H9 (cell line): ENCODE measurements at regions not wholly inside any gene's neighbourhood (a gene's known extent, or its start where the extent isn't known, plus 50 kb on each side); places are given as distances from the start of the nearest gene placed in this dataset.

Experiments used
- DNase-seq: peaks from one replicate; pipeline ENCODE4 v3.0.0-alpha.2; 2017
- H2AFZ ChIP-seq: one replicate; pipeline ENCODE4 v1.6.1; 2013; ENCODE audit warnings: mild to moderate bottlenecking, low read length, control low read depth, moderate library complexity
- H2AK5ac ChIP-seq: 2 replicates; pipeline ENCODE4 v1.6.1; 2013; ENCODE audit warnings: low read length, control low read depth, mixed read lengths; ENCODE audit not compliant: insufficient read length
- H2BK120ac ChIP-seq: one replicate; pipeline ENCODE4 v1.6.1; 2013; ENCODE audit warnings: low read depth, mild to moderate bottlenecking, low read length, control low read depth, inconsistent platforms; ENCODE audit not compliant: poor library complexity, severe bottlenecking
- H2BK12ac ChIP-seq: 2 replicates; pipeline ENCODE4 v1.6.1; 2013; ENCODE audit warnings: low read length, control low read depth, mixed read lengths, low read depth; ENCODE audit not compliant: insufficient read length
- H2BK15ac ChIP-seq: 2 replicates; pipeline ENCODE4 v1.6.1; 2013; ENCODE audit warnings: low read depth, low read length, control low read depth
- H2BK20ac ChIP-seq: one replicate; pipeline ENCODE4 v1.6.1; 2013; ENCODE audit warnings: low read depth, mild to moderate bottlenecking, low read length, control low read depth, inconsistent platforms; ENCODE audit not compliant: poor library complexity, severe bottlenecking
- H2BK5ac ChIP-seq: 2 replicates; pipeline ENCODE4 v1.6.1; 2013; ENCODE audit warnings: low read length, control low read depth, mixed read lengths; ENCODE audit not compliant: insufficient read length
- H3K14ac ChIP-seq: 2 replicates; pipeline ENCODE4 v1.6.1; 2013; ENCODE audit warnings: low read length, control low read depth; ENCODE audit not compliant: insufficient read depth
- H3K18ac ChIP-seq: 2 replicates; pipeline ENCODE4 v1.6.1; 2013; ENCODE audit warnings: low read depth, mild to moderate bottlenecking, mixed read lengths, low read length, control low read depth; ENCODE audit not compliant: insufficient read length
- H3K23ac ChIP-seq: 2 replicates; pipeline ENCODE4 v1.6.1; 2013; ENCODE audit warnings: low read length, control low read depth, mixed read lengths, low read depth; ENCODE audit not compliant: insufficient read length
- H3K23me2 ChIP-seq: 2 replicates; pipeline ENCODE4 v1.6.1; 2013; ENCODE audit warnings: low read depth, mild to moderate bottlenecking, mixed read lengths, low read length, control low read depth; ENCODE audit not compliant: insufficient read length, poor library complexity, severe bottlenecking
- H3K27ac ChIP-seq: 2 replicates; pipeline ENCODE4 v1.5.1; 2013; ENCODE audit warnings: low read length, control low read depth, mixed read lengths, low read depth; ENCODE audit not compliant: insufficient read length
- H3K27me3 ChIP-seq: 2 replicates; pipeline ENCODE4 v1.6.1; 2013; ENCODE audit warnings: low read length, control low read depth, inconsistent platforms; ENCODE audit not compliant: insufficient read depth
- H3K4ac ChIP-seq: 2 replicates; pipeline ENCODE4 v1.6.1; 2013; ENCODE audit warnings: low read depth, mild to moderate bottlenecking, control low read depth, inconsistent platforms, low read length, moderate library complexity
- H3K4me1 ChIP-seq: 2 replicates; pipeline ENCODE4 v1.6.1; 2013; ENCODE audit warnings: low read length, control low read depth, inconsistent platforms; ENCODE audit not compliant: insufficient read depth
- H3K4me2 ChIP-seq: 2 replicates; pipeline ENCODE4 v1.6.1; 2013; ENCODE audit warnings: low read length, control low read depth, mixed read lengths; ENCODE audit not compliant: insufficient read length, insufficient read depth
- H3K56ac ChIP-seq: 2 replicates; pipeline ENCODE4 v1.6.1; 2013; ENCODE audit warnings: low read depth, mild to moderate bottlenecking, mixed read lengths, low read length, control low read depth; ENCODE audit not compliant: insufficient read length
- H3K79me1 ChIP-seq: 2 replicates; pipeline ENCODE4 v1.6.1; 2013; ENCODE audit warnings: low read depth, mild to moderate bottlenecking, moderate library complexity, low read length, control low read depth, inconsistent platforms; ENCODE audit not compliant: insufficient read depth, poor library complexity, severe bottlenecking
- H3K79me2 ChIP-seq: 2 replicates; pipeline ENCODE4 v1.6.1; 2013; ENCODE audit warnings: low read length, control low read depth, inconsistent platforms; ENCODE audit not compliant: insufficient read depth
- H3K9ac ChIP-seq: 2 replicates; pipeline ENCODE4 v1.6.1; 2013; ENCODE audit warnings: low read length, control low read depth, mixed read lengths; ENCODE audit not compliant: insufficient read length; ENCODE audit errors: extremely low read depth
- H3K9me3 ChIP-seq: one replicate; pipeline ENCODE4 v1.6.1; 2013; ENCODE audit warnings: low read depth, low read length, inconsistent platforms; ENCODE audit not compliant: control insufficient read depth
- H3T11ph ChIP-seq: one replicate; pipeline ENCODE4 v1.6.1; 2013; ENCODE audit warnings: mild to moderate bottlenecking, low read length, control low read depth, inconsistent platforms
- H4K20me1 ChIP-seq: one replicate; pipeline ENCODE4 v1.6.1; 2013; ENCODE audit not compliant: control insufficient read depth, insufficient read length, insufficient read depth
- H4K5ac ChIP-seq: 2 replicates; pipeline ENCODE4 v1.6.1; 2013; ENCODE audit warnings: low read depth, mild to moderate bottlenecking, mixed read lengths, low read length, control low read depth; ENCODE audit not compliant: insufficient read length
- H4K8ac ChIP-seq: replicated peaks from 2 replicates; pipeline ENCODE4 v1.6.1; 2013; ENCODE audit warnings: low read length, control low read depth, mixed read lengths, low read depth; ENCODE audit not compliant: insufficient read length
- H4K91ac ChIP-seq: 2 replicates; pipeline ENCODE4 v1.6.1; 2013; ENCODE audit warnings: low read depth, mild to moderate bottlenecking, moderate library complexity, mixed read lengths, low read length, control low read depth; ENCODE audit not compliant: insufficient read length
- H3K27ac Mint-ChIP-seq, 3 experiments: 2 replicates in 2 of 3; 3 replicates in 1 of 3; pipeline ENCODE4 v1.8.0; 2020 to 2021; ENCODE audit warnings: mixed read lengths in 3 of 3, mild to moderate bottlenecking in 1 of 3, moderate library complexity in 1 of 3
- H3K27me3 Mint-ChIP-seq: 2 replicates; pipeline ENCODE4 v1.8.0; 2021; ENCODE audit warnings: low read depth, mild to moderate bottlenecking, moderate library complexity, mixed read lengths
- H3K36me3 Mint-ChIP-seq, 3 experiments: 2 replicates in 2 of 3; 3 replicates in 1 of 3; pipeline ENCODE4 v1.8.0; 2020 to 2021; ENCODE audit warnings: low read depth in 3 of 3, mixed read lengths in 3 of 3; ENCODE audit not compliant: insufficient read depth in 1 of 3
- H3K4me1 Mint-ChIP-seq, 2 experiments: 2 replicates each; pipeline ENCODE4 v1.8.0; 2020; ENCODE audit warnings: mixed read lengths in 2 of 2
- H3K4me3 Mint-ChIP-seq, 2 experiments: 2 replicates in 1 of 2; 3 replicates in 1 of 2; pipeline ENCODE4 v1.8.0; 2020 to 2021; ENCODE audit warnings: mild to moderate bottlenecking in 2 of 2, mixed read lengths in 2 of 2, moderate library complexity in 1 of 2
- H3K9me3 Mint-ChIP-seq, 2 experiments: 2 replicates in 1 of 2; 3 replicates in 1 of 2; pipeline ENCODE4 v1.8.0; 2020; ENCODE audit warnings: mild to moderate bottlenecking in 2 of 2, mixed read lengths in 2 of 2, moderate library complexity in 1 of 2
- WGBS: extraction: QIAGEN DNeasy Blood & Tissue Kit; methylation state at CpG from one replicate; pipeline ENCODE4 v1.1.7; 2013; ENCODE audit warnings: missing lambda C conversion rate, low lambda C conversion rate, mixed read lengths; ENCODE audit not compliant: insufficient read length; ENCODE audit errors: extremely low coverage; 5-methylcytosine and 5-hydroxymethylcytosine counted together
- TF ChIP-seq, protein P1 (sequence below): fragments of 200-600 bp; sonication (generic); conservative IDR thresholded peaks from 3 replicates; pipeline ENCODE4 v1.8.0; 2021; ENCODE audit warnings: antibody characterized with exemption, mild to moderate bottlenecking

DNA sequence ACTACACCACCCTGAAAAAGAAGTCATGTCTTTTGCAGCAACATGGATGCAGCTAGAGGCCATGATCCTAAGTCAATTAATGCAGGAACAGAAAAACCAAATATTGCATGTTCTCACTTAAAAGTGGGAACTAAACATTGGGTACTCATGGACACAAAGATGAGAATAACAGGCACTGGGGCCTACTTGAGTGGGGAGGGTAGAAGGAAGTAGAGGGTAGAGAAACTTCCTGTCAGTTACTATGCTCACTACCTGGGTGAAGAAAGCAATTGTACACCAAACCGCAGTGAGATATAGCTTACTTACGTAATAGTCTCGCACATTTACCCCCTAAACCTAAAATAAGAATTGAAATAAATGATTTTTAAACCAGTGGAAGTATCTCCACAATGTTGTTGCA is 480.5 kb upstream of the ARRDC4 start:
- H3K14ac ChIP-seq = no peak overlapping the region
- H3K23ac ChIP-seq = no peak overlapping the region
- H3K79me2 ChIP-seq = no peaks in the 10 kb centered on the region
- no peak overlapping the region for H2BK12ac ChIP-seq
- TF ChIP-seq, protein P1, sequence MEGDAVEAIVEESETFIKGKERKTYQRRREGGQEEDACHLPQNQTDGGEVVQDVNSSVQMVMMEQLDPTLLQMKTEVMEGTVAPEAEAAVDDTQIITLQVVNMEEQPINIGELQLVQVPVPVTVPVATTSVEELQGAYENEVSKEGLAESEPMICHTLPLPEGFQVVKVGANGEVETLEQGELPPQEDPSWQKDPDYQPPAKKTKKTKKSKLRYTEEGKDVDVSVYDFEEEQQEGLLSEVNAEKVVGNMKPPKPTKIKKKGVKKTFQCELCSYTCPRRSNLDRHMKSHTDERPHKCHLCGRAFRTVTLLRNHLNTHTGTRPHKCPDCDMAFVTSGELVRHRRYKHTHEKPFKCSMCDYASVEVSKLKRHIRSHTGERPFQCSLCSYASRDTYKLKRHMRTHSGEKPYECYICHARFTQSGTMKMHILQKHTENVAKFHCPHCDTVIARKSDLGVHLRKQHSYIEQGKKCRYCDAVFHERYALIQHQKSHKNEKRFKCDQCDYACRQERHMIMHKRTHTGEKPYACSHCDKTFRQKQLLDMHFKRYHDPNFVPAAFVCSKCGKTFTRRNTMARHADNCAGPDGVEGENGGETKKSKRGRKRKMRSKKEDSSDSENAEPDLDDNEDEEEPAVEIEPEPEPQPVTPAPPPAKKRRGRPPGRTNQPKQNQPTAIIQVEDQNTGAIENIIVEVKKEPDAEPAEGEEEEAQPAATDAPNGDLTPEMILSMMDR = no peak
- no peak overlapping the region for H4K8ac ChIP-seq
- no peaks in the 10 kb centered on the region for H3K23me2 ChIP-seq
- no peak overlapping the region for H3K4me3 Mint-ChIP-seq
- no peak overlapping the region for H3K56ac ChIP-seq
- H3K27ac Mint-ChIP-seq = no peak overlapping the region
- H3K27me3 ChIP-seq = no peaks in the 10 kb centered on the region
- peaks cover 0 to 6% (median 0%) of the 10 kb centered on the region in 3 experiments; a peak in 2 of 7 replicates for H3K36me3 Mint-ChIP-seq
- H2BK15ac ChIP-seq = no peak overlapping the region
- no peak overlapping the region for H3K4me2 ChIP-seq
- WGBS = no CpG with 5 or more reads among the region's 3 CpGs
- peaks cover 7 to 8% of the 10 kb centered on the region in 2 experiments for H3K9me3 Mint-ChIP-seq
- H3K18ac ChIP-seq = no peak overlapping the region
- H3T11ph ChIP-seq = no peak overlapping the region
- DNase-seq = no peak
- no peak overlapping the region for H2AK5ac ChIP-seq
- no peak overlapping the region for H4K91ac ChIP-seq
- no peak overlapping the region for H2BK5ac ChIP-seq
- H4K20me1 ChIP-seq = no peaks in the 10 kb centered on the region
- H2BK120ac ChIP-seq = no peak overlapping the region
- H2BK20ac ChIP-seq = no peak overlapping the region
- no peaks in the 10 kb centered on the region for H3K4me1 Mint-ChIP-seq
- H3K4me1 ChIP-seq = no peaks in the 10 kb centered on the region
- H4K5ac ChIP-seq = no peak overlapping the region
- no peak overlapping the region for H3K4ac ChIP-seq
- no peak overlapping the region for H3K27ac ChIP-seq
- no peak overlapping the region for H3K9ac ChIP-seq
- no peaks in the 10 kb centered on the region for H3K79me1 ChIP-seq
- H2AFZ ChIP-seq = no peak overlapping the region
- H3K9me3 ChIP-seq = no peaks in the 10 kb centered on the region
- H3K27me3 Mint-ChIP-seq = no peaks in the 10 kb centered on the region
